SIG-M5 (cell line): ENCODE measurements at regions not wholly inside any gene's neighbourhood (a gene's known extent, or its start where the extent isn't known, plus 50 kb on each side); places are given as distances from the start of the nearest gene placed in this dataset.
"Not testable (repeated sequence)": the region's sequence is repeated elsewhere in the genome, so short reads cannot be mapped to it uniquely, and the experiment has no call there.

Source experiments
- DNase-seq: peaks from one replicate; lab custom pipeline; 2025; lab: John Stamatoyannopoulos, UW

DNA sequence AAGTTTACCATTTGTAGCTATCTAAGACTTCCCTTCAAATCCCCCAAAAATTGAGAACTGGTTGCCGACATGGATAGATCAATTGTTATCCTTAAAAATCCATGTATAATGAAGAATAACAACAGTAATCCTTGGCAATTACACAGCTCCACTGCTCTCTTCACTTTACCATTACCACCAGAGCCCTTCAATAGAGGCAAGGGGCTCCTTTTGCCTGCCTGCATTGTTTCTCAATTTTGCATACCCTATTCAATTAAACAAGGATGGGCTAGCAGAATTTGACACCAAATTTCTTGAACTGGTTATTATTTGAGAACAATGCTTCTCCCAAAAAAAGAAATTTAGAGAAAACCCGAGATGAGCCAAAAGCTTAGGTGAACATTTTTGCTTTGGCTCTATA is 387.8 kb upstream of the PKN2 start:
- no peak for DNase-seq

GRCh38 chr1:88296642-88297041 is 387.4 kb upstream of the PKN2 start:
- no peak for DNase-seq

- DNase-seq = no peak
Measured at GRCh38 chr1:88298506-88298905, 385.6 kb upstream of the PKN2 start.

DNA sequence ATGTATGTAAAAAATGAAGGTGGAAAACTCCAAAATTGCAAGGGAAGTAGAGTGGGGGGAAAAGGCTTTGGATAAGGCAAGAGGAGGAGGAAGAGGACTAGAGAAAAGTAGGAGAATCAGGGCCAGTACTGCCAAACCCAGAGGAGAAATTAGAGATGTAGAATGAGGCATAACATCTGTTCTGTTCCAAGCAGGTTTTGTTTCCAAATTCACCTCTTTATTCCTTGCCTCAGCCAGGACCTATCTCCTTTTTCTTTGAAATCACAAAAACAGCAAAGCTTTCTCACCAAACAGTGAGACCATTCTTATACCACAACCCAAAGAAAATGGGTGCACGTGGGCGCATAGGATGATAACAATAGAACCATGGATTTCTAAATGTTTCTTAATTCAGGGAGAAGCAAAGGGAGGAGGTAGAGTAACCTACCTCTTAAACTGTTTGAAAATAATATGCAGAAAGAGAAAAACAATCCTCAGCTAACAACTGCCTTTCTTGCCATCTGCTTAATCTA is 383.3 kb upstream of the PKN2 start:
- no peak for DNase-seq

DNA sequence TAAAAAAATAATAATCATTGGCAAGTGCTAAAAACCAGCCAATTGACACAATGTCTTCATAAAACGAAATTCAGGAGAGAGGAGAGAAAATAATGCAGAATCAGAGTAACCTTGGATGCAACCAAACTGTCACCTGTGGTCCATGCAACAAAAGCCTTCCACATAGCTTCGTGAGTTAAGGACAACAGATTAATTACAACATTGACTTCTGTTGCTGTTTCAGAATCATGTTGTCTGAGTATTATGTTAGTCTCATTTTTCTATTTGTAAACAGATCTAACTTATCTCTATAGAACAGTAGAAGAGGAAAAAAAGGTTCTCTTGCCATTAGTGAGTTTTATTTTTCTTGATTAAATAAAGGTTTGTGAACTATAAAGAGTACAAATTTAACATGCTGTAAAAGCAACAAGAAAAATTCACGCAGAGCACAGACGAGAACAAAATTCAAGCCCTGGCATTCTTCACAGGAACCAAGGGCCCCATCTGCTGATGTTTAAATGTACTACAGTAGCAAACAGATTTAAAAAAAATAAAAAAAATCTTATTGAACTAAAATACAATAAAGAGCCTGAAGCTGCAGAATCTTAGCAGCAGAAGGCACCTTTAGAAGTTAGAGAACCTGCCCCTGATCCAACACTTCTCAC is 381.1 kb upstream of the PKN2 start:
- no peak for DNase-seq

- no peak for DNase-seq
Measured at GRCh38 chr1:88311265-88311664, 372.8 kb upstream of the PKN2 start.

DNA sequence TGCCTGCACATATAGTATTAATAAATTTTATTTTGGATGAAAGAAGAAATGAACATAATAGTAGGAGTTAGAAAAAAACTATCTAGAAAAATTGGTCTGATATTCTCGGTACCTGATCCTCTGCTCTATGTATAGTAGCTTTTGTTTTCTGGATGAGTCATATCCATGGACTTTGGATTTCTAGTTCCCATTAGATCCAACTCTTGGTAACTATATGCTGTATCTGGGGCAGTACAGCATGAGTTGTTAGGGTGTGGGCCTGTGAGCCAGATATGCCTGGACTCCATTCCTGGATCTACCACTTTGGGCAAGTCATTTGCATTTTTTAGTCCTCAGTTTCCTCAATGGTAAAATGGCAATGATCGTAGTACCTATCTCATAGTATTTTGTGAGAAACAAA is 372.2 kb upstream of the PKN2 start:
- DNase-seq = no peak

- no peak for DNase-seq
Measured at GRCh38 chr1:88317396-88317795, 366.7 kb upstream of the PKN2 start.

DNA sequence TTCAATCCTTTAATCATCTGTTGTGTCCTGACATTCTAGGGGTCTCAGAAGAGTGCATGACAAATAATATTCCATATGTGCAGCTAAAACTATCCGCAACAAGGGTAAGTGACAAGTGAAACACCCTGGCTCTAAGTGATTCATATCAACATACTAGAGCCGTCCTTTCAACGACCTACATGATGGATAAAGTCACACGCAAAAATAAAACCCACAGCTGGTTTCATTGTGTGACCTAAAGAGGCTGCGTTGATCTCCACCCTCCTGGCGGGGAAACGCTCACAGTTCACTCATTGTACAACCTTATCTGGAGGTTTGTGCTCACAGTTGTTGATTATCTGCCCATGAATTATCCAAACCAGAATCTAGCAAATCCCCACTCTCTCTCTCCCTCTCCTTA is 365.3 kb upstream of the PKN2 start:
- DNase-seq = no peak

GRCh38 chr1:88320291-88320690 is 363.8 kb upstream of the PKN2 start:
- DNase-seq = no peak

DNA sequence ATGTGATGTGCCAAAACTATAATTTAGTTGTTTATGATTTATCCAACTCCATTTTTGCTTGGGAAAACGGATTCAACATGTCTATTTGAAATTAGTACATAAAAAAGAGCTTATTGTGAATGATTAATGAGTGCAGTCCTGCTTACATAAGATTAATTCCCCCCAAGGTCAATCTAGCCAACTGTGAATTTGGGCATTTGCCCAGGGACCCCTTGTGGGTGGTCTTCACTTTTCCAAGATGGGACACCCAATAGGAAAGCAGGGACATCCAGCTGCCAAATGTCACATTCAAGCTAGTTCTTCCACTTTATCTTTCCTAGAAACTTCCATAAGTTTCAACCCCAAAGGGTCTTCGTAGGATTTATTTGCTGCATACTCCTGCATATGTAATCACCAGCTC is 362.4 kb upstream of the PKN2 start:
- no peak for DNase-seq

DNA sequence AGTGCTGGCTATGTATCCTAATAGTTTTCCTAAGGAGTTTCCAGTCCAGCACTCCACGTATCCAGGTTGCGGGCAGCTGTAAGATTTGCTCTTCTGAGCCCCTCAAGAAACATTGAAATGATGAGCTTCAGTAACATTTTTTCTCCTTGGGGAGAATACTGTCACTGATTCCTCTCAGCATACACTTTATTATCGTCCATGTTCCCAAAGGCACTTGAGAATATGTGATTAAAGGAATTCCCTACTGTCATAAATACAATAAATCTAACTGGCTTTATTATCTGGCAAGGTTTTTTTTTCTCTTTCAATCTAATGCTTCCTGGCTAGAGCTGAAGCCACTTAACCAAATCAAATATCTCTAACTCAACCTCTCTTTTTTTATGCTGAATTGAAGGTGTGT is 359.2 kb upstream of the PKN2 start:
- DNase-seq = no peak

GRCh38 chr1:88327391-88328267 is 356.4 kb upstream of the PKN2 start:
- no peak for DNase-seq

DNA sequence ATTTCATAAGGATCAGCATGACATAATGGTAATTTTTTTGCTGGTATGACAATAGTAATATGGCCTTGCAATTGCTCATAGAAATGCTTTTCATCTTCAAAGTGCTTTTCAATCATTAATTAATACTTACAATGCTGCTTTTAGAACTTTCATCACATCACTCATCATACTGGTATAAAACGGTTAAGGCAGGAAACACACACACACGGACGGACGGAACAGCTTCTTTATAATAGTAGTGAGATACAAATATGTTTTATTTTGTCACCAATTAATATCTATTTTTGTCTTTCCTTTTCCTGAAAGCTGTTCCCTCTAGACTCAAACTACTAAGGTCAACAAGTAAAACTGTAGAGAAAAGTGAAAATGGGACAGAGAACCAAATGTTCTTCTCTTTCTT is 353.9 kb upstream of the PKN2 start:
- no peak for DNase-seq

GRCh38 chr1:88333086-88333695 is 350.9 kb upstream of the PKN2 start:
- DNase-seq = no peak

DNA sequence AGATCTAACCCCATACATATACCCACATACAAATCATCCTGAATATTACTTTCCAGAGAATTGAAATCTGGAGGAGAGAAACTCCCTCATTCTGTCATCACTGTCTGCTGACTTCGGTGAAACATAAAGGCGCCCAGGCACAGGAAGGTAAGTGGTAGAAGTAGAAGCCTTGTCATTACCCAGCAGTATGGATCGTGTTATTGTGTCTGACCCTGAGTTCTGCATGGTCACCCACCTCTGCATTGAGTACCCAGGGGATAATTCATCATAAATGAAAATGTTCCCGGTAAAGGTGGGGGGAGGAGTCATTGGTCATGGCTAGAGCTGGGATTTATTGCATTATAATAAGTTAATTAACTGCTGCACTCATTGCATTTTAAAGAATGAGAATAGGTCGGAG is 342.6 kb upstream of the PKN2 start:
- DNase-seq = no peak

DNA sequence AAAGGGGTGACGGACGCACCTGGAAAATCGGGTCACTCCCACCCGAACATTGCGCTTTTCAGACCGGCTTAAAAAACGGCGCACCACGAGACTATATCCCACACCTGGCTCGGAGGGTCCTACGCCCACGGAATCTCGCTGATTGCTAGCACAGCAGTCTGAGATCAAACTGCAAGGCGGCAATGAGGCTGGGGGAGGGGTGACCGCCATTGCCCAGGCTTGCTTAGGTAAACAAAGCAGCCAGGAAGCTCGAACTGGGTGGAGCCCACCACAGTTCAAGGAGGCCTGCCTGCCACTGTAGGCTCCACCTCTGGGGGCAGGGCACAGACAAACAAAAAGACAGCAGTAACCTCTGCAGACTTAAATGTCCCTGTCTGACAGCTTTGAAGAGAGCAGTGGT is 342.0 kb upstream of the PKN2 start:
- DNase-seq = not testable (repeated sequence)

- no peak for DNase-seq
Measured at GRCh38 chr1:88350648-88351047, 333.4 kb upstream of the PKN2 start.

DNA sequence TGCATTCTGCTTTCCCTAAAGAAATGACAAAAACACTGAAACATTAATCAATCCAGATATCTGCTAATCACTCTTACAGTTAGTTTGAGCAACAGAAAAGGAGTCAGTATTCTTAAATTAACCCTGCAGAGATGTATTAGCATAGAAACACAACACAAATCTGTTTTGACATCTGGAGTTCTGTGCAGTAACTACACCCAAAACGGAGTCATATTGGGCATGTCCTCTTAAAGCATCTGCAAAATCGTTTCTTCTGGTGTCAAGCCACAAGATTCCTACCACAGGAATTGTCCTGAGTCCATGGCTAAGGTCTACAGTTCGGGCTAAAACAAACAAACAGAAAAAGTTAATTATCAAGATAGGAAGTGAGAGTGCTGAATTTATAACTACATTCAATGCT is 332.1 kb upstream of the PKN2 start:
- DNase-seq = no peak

DNA sequence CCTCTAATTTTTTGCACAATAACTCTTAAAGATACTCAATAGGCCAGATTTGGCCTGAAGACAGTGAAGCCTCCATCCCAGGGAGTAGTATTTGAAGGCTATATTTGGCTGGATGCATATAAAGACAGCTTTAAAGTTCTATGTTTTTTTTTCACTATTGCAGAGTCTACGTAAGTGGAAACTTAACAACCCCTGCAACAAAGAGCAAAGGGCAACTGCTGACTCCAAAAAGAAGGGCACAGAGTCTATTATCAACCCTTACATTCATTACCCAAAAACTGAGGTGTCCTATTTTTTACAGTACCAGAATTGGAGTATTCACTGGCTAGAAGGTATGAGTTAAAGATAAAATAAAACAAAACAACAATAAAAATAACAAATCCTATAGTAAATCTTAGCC is 329.8 kb upstream of the PKN2 start:
- no peak for DNase-seq

GRCh38 chr1:88357729-88358128 is 326.3 kb upstream of the PKN2 start:
- no peak for DNase-seq

GRCh38 chr1:88371436-88372023 is 312.5 kb upstream of the PKN2 start:
- no peak for DNase-seq

DNA sequence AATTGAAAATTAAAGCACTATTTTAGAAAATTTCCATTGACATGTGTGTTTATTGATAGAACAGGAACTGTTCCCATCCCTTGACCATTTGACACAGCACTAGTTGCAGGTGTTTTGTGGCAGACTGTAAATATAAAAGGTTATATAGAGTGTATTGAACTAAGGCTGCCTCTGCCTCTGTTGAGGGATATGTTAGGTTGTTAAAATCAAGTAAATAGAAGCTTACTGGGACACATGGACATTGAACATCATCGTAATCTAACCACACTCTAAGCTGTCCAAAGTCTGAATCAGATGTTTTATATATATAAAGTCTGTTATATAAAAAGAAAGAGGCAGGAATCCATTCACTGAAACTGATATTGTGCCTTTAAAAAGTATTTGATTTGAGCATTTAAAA is 308.1 kb upstream of the PKN2 start:
- DNase-seq = no peak
